ENCODE measurements at regions not wholly inside any gene's neighbourhood (a gene's known extent, or its start where the extent isn't known, plus 50 kb on each side); places are given as distances from the start of the nearest gene placed in this dataset.

DNA sequence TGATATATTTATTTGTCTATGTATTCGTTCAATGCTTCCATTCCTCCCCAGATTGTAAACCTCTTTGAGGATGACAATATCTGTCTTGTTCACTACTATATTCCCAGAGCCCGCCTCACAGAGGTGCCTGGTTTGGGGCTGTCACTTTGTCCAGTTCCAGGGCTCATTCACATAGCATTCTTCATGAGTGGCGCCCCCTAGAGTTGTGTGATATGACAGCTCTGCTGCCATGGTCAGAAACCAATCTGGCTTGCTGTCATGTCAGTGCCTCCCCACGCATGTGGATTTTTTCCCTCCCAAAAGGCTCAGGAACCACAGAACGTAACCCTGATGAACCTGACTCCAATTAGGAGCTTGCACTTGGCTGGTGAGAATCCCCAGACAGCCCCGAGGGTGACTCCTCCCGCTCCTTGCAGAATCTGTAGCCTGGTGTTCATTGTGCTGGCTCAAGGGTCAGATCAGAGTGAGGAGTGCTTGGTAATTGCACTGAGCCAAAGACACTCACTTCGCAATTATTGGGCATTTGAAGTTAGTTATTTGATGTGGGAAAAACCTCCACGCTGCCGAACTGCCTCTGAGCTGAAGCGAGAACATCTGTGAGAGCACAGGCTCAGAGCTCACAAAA lies 145.5 kb downstream of the PTPN11 start:
- TF ChIP-seq, protein P1, sequence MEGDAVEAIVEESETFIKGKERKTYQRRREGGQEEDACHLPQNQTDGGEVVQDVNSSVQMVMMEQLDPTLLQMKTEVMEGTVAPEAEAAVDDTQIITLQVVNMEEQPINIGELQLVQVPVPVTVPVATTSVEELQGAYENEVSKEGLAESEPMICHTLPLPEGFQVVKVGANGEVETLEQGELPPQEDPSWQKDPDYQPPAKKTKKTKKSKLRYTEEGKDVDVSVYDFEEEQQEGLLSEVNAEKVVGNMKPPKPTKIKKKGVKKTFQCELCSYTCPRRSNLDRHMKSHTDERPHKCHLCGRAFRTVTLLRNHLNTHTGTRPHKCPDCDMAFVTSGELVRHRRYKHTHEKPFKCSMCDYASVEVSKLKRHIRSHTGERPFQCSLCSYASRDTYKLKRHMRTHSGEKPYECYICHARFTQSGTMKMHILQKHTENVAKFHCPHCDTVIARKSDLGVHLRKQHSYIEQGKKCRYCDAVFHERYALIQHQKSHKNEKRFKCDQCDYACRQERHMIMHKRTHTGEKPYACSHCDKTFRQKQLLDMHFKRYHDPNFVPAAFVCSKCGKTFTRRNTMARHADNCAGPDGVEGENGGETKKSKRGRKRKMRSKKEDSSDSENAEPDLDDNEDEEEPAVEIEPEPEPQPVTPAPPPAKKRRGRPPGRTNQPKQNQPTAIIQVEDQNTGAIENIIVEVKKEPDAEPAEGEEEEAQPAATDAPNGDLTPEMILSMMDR (IDR thresholded peaks at IDR 0.05) = peak; percentile 38
- TF ChIP-seq EZH2phosphoT487 (IDR thresholded peaks at IDR 0.05) = no peak
- no peak for TF ChIP-seq EZH2 (IDR thresholded peaks at IDR 0.05)

Data from neural progenitor cell (in vitro differentiated cells).